ENCODE measurements at regions not wholly inside any gene's neighbourhood (a gene's known extent, or its start where the extent isn't known, plus 50 kb on each side); places are given as distances from the start of the nearest gene placed in this dataset.

- ChIA-PET CTCF (no interaction called here), POLR2A (ENCODE audit: low non-redundant PET) (no interaction called here)
- H3K27ac ChIP-seq = no peak overlapping the region
- TF ChIP-seq CTCF (conservative IDR thresholded peaks at IDR 0.05; ENCODE audit: low read depth) = no peak
- DNase-seq (ENCODE audit: low spot score) = no peak
Observed at GRCh38 chr4:141783770-141784169, 147.4 kb downstream of the IL15 start.

DNA sequence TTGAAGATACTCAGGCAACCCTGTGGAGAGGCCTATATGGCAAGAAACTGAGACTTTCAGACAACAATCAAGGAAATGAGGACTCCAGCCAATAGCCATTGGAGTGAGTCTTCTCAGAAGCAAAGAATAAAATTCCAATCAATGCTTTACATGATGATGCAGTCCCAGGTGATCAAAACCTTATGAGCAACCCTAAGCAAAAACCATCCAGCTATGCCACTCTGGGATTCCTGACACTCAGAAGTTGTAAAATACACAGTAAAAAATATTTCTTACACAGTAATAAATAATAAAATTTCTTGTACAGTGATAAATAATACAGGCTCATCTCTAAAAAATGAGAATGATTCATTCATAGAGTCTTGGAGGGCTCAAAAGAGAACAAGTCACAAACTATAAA is 150.6 kb downstream of the IL15 start:
- ChIA-PET CTCF (no interaction called here), POLR2A (ENCODE audit: low non-redundant PET) (no interaction called here)

DNA sequence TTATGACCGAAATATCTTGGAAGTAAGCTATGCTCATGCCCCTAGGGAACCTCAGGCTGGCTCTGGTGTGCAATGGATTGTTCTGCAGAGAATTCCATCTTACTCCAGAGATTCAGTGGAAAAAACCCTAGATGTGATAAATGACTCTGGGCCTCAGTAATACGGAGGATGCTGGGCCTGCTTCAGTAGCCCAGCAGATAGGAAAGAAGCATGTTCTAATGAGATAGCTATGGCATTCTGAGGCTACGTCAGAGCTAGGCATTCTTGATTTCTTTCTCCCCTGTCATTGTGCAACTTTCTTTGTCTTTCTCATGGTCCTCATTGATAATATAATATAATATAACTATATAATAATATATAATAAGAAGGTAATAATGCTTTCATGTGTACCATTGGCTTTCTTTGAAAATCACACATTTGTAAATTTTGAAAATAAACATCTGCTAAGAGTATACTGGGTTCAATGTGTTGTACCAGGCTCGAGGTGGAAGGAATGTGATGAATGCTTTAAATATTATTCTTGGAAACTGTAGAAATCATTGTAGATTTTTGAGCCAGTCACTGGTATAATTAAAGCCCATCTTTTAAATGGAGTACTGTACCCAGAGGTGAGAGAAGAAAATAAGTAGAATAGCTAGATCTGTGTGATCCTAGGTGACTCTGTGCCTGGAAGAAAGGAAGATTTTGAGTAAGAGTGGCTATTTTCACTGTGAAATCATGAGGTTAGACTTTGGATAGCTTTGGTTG is 152.0 kb downstream of the IL15 start:
- ChIA-PET CTCF (interaction anchor here (0.7 kb wide), 1 partner anchor 145 kb away, joined by 3 read pairs; no protein-coding TSS in a partner anchor), POLR2A (ENCODE audit: low non-redundant PET) (no interaction called here)
- no peak for TF ChIP-seq CTCF (conservative IDR thresholded peaks at IDR 0.05; ENCODE audit: low read depth)
- no peak overlapping the region for H3K27ac ChIP-seq
- no peak for DNase-seq (ENCODE audit: low spot score)

More for the DNA sequence above, 150.6 kb downstream of the IL15 start:
- DNase-seq (ENCODE audit: low spot score) = no peak
- H3K27ac ChIP-seq = no peak overlapping the region
- TF ChIP-seq CTCF (conservative IDR thresholded peaks at IDR 0.05; ENCODE audit: low read depth) = no peak

GRCh38 chr4:141789716-141790115 is 153.3 kb downstream of the IL15 start:
- no peak for TF ChIP-seq CTCF (conservative IDR thresholded peaks at IDR 0.05; ENCODE audit: low read depth)
- CTCF ChIA-PET = interaction anchor here (0.6 kb wide), 1 partner anchor 231 kb away, joined by 3 read pairs; no protein-coding TSS in a partner anchor
- no peak for DNase-seq (ENCODE audit: low spot score)
- H3K27ac ChIP-seq = no peak overlapping the region
- POLR2A ChIA-PET (ENCODE audit: low non-redundant PET) = no interaction called here

GRCh38 chr4:141792164-141792563 is 155.8 kb downstream of the IL15 start:
- no peak overlapping the region for H3K27ac ChIP-seq
- no peak for DNase-seq (ENCODE audit: low spot score)
- POLR2A ChIA-PET (ENCODE audit: low non-redundant PET) = no interaction called here
- CTCF ChIA-PET = no interaction called here
- TF ChIP-seq CTCF (conservative IDR thresholded peaks at IDR 0.05; ENCODE audit: low read depth) = no peak

DNA sequence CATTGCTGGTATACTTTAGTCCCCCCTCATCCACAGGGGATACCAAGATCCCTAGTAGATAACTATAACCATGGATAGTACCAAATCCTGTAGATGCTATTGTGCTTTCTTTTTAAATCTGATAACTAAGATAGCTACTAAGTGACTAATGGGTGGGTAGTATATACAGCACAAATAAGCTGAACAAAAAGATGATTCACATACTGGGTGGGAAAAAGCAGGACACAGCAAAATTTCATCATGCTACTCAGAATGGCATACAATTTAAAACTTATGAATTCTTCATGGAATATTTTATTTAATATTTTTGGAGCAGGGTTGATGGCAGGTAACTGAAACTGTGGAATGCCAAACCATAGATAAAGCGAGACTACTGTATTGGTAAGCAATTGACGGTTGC is 161.6 kb downstream of the IL15 start:
- DNase-seq (ENCODE audit: low spot score) = no peak
- CTCF ChIA-PET = interaction anchor here (0.6 to 0.7 kb wide), 3 partner anchors 10 to 281 kb away, joined by 3 read pairs; no protein-coding TSS in a partner anchor
- H3K27ac ChIP-seq = no peak overlapping the region
- no peak for TF ChIP-seq CTCF (conservative IDR thresholded peaks at IDR 0.05; ENCODE audit: low read depth)
- POLR2A ChIA-PET (ENCODE audit: low non-redundant PET) = no interaction called here
